HepG2 (cell line): ENCODE measurements at regions not wholly inside any gene's neighbourhood (a gene's known extent, or its start where the extent isn't known, plus 50 kb on each side); places are given as distances from the start of the nearest gene placed in this dataset.

ENCODE experiments used
- ATAC-seq: fragments of 200-7000 bp; cut with Tn5 transposase; 3 replicates; pipeline ENCODE4 v1.9.1; 2020; ENCODE audit warnings: mild to moderate bottlenecking, moderate library complexity
- BruUV-seq: library from RNA; stranded (reverse); fragments of 400-500 nt; replicated peaks from 2 replicates; lab custom pipeline; 2021; lab: Mats Ljungman, UMichigan
- CTCF ChIA-PET: fragments of 300-600 bp; formaldehyde crosslinking; extraction: SDS; loops from one replicate; lab custom pipeline; 2021; ENCODE audit warnings: low total read pairs, inconsistent platforms, low intra/inter-chr PET ratio; lab: Yijun Ruan, JAX
- POLR2A ChIA-PET: fragments of 350-600 bp; sonication (Branson Sonifier 250); formaldehyde crosslinking; loops from one replicate; lab custom pipeline; 2020; ENCODE audit warnings: antibody characterized with exemption, inconsistent platforms; lab: Yijun Ruan, JAX
- DNase-seq: peaks from one replicate; pipeline ENCODE4 v3.0.0-alpha.2; 2015; ENCODE audit warnings: low spot score
- FAIRE-seq: peaks from 3 replicates; lab custom pipeline; 2011; peaks lifted over from hg19 to GRCh38; lab: Jason Lieb, UNC
- H2AFZ ChIP-seq: one replicate; pipeline ENCODE4 v1.6.1; 2011; ENCODE audit warnings: low read length, inconsistent platforms
- H3K27ac ChIP-seq: fragments of 300-600 bp; 3 replicates; pipeline ENCODE4 v1.8.0; 2011; ENCODE audit warnings: mixed run types, mild to moderate bottlenecking, mixed read lengths, low read length, inconsistent platforms; ENCODE audit not compliant: insufficient read depth; ENCODE audit errors: extremely low read length
- H3K27me3 ChIP-seq, 2 experiments: fragments of 200-600 bp in 1 of 2; 2 replicates in 1 of 2; 3 replicates in 1 of 2; pipeline versions ENCODE4 v1.6.0 to v1.8.0; 2011; ENCODE audit warnings: low read length in 2 of 2, mild to moderate bottlenecking in 2 of 2, moderate library complexity in 2 of 2, inconsistent platforms in 1 of 2; ENCODE audit not compliant: insufficient read depth in 2 of 2, control insufficient read depth in 1 of 2
- H3K36me3 ChIP-seq, 2 experiments: fragments of 200-600 bp in 1 of 2; replicated peaks in 1 of 2; 2 replicates in 1 of 2; 3 replicates in 1 of 2; pipeline versions ENCODE4 v1.5.1 to v1.8.0; 2011; ENCODE audit warnings: low read length in 2 of 2, inconsistent platforms in 1 of 2; ENCODE audit not compliant: insufficient read depth in 2 of 2, control insufficient read depth in 1 of 2
- H3K4me1 ChIP-seq: 2 replicates; pipeline ENCODE4 v1.5.1; 2012; ENCODE audit warnings: low read length, inconsistent platforms; ENCODE audit not compliant: insufficient read depth
- H3K4me2 ChIP-seq: 2 replicates; pipeline ENCODE4 v1.6.0; 2011; ENCODE audit warnings: low read depth, low read length, inconsistent platforms
- H3K4me3 ChIP-seq, 3 experiments: fragments of 200-600 bp in 1 of 3; sonication (generic), shearing (Covaris generic) in 1 of 3; replicated peaks in 1 of 3; 2 replicates each; pipeline ENCODE4 v1.5.1; 2011 to 2016; ENCODE audit warnings: low read length in 3 of 3, inconsistent platforms in 2 of 3, low read depth in 2 of 3, mild to moderate bottlenecking in 2 of 3, control low read depth in 1 of 3, mixed read lengths in 1 of 3; ENCODE audit not compliant: insufficient read depth in 1 of 3
- H3K79me2 ChIP-seq: one replicate; pipeline ENCODE4 v1.6.1; 2011; ENCODE audit warnings: low read length, inconsistent platforms; ENCODE audit not compliant: insufficient read depth
- H3K9ac ChIP-seq: 2 replicates; pipeline ENCODE4 v1.6.0; 2011; ENCODE audit warnings: mild to moderate bottlenecking, low read depth, low read length, inconsistent platforms; ENCODE audit not compliant: insufficient read depth
- H3K9me3 ChIP-seq: 2 replicates; pipeline ENCODE4 v1.5.1; 2012; ENCODE audit warnings: mild to moderate bottlenecking, low read length
- H4K20me1 ChIP-seq: 2 replicates; pipeline ENCODE4 v1.6.0; 2011; ENCODE audit warnings: inconsistent platforms, mild to moderate bottlenecking, low read length, moderate library complexity; ENCODE audit not compliant: insufficient read depth
- ERF ChIP-seq: IDR thresholded peaks from 2 replicates; pipeline ENCODE4 v1.6.1; 2018; ENCODE audit warnings: missing biosample characterization, missing genetic modification reagents
- GPN1 ChIP-seq: sonication (generic); formaldehyde crosslinking; IDR thresholded peaks from 2 replicates; pipeline ENCODE4 v1.5.1; 2020; ENCODE audit warnings: missing genetic modification reagents, borderline replicate concordance
- NCOA1 ChIP-seq: sonication (generic); formaldehyde crosslinking; IDR thresholded peaks from 2 replicates; pipeline ENCODE4 v1.9.0; 2021; ENCODE audit warnings: missing genetic modification reagents
- POLR2AphosphoS5 ChIP-seq: IDR thresholded peaks from 2 replicates; pipeline ENCODE4 v1.6.1; 2012; ENCODE audit warnings: low read depth, low read length
- REPIN1 ChIP-seq: sonication (generic); formaldehyde crosslinking; IDR thresholded peaks from 2 replicates; pipeline ENCODE4 v1.8.0; 2022; ENCODE audit warnings: missing genetic modification reagents, low read depth, mild to moderate bottlenecking, borderline replicate concordance
- STAG1 ChIP-seq: sonication (generic); formaldehyde crosslinking; IDR thresholded peaks from 2 replicates; pipeline ENCODE4 v1.4.0; 2020; ENCODE audit warnings: missing genetic modification reagents
- ZNF274 ChIP-seq: sonication (generic); formaldehyde crosslinking; IDR thresholded peaks from 2 replicates; pipeline ENCODE4 v1.5.1; 2020; ENCODE audit warnings: mild to moderate bottlenecking, missing genetic modification reagents
- ZNF766 ChIP-seq: sonication (generic); formaldehyde crosslinking; IDR thresholded peaks from 2 replicates; pipeline ENCODE4 v1.5.0; 2020; ENCODE audit warnings: missing genetic modification reagents, borderline replicate concordance
- WGBS: methylation state at CpG from one replicate; pipeline ENCODE4 v1.1.6; 2017; ENCODE audit warnings: low lambda C conversion rate; 5-methylcytosine and 5-hydroxymethylcytosine counted together
- in situ Hi-C: cut with HindIII; loops from 2 replicates; pipeline ENCODE4 v1.10.0; 2017; ENCODE audit warnings: low pct_unique_long_range_greater_than_20kb; ENCODE audit not compliant: extremely low pct_ligation_motif_present
- intact Hi-C: fragments of 100-400 bp; cut with micrococcal nuclease; formaldehyde crosslinking; loops from one replicate; pipeline ENCODE4 v1.10.0; 2022; ENCODE audit not compliant: unreplicated experiment
- TF ChIP-seq, protein P1 (sequence below): sonication (generic); formaldehyde crosslinking; conservative IDR thresholded peaks from 2 replicates; pipeline ENCODE4 v1.4.0; 2020; ENCODE audit warnings: missing genetic modification reagents
- TF ChIP-seq, protein P2 (sequence below), 2 experiments: fragments of 450-650 bp in 1 of 2; sonication (generic) in 1 of 2; formaldehyde crosslinking; IDR thresholded peaks; 2 replicates each; pipeline versions ENCODE4 v1.5.0 to v1.8.0; 2020 to 2022; ENCODE audit warnings: mild to moderate bottlenecking in 1 of 2, missing genetic modification reagents in 1 of 2
- TF ChIP-seq, protein P3 (sequence below): IDR thresholded peaks from 2 replicates; pipeline ENCODE4 v1.6.1; 2018; ENCODE audit warnings: missing genetic modification reagents

DNA sequence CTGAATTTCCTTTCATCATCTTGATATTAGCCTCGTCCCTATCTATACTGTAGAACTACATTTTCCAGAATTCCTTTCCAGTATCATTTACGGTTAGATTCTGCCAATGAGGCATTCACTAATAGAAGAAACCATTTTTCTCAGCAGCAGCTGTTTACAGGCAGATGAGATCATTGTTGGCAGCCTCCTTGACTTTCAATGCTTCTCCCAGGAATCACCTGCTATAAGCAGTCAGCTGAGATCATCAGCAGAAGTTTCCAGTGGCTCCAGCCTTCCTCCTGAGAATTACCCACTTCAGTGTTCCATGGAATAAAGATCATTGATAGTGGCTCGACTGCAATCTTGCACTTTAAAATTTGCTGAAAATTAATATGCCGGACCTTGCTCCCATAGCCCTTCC, 157.3 kb upstream of the TET2 start:
- Histone ChIP-seq H3K4me3 (no peak overlapping the region), H3K4me1 (no peaks in the 10 kb centered on the region), H3K9me3 (no peaks in the 10 kb centered on the region), H3K9ac (no peak overlapping the region), H3K79me2 (no peaks in the 10 kb centered on the region), H3K36me3 (no peaks in the 10 kb centered on the region), H3K27me3 (no peaks in the 10 kb centered on the region), H2AFZ (no peak overlapping the region), H3K4me2 (no peak overlapping the region), H3K27ac (no peak overlapping the region), H4K20me1 (no peaks in the 10 kb centered on the region)
- intact Hi-C loops = no loop called here
- no peak for FAIRE-seq
- in situ Hi-C loops = no loop called here
- WGBS = 12% methylated on average over 4 of the region's 4 CpGs
- ChIA-PET POLR2A (no interaction called here), CTCF (no interaction called here)
- no peak for ATAC-seq
- no TSS peak for BruUV-seq
- TF ChIP-seq REPIN1 (CRISPR knock-in tag) (no peak), ERF (CRISPR knock-in tag) (no peak), POLR2AphosphoS5 (no peak), ZNF274 (CRISPR knock-in tag) (no peak), ZNF766 (CRISPR knock-in tag) (no peak), STAG1 (CRISPR knock-in tag) (no peak), GPN1 (no peak), NCOA1 (no peak)
- TF ChIP-seq, protein P1, sequence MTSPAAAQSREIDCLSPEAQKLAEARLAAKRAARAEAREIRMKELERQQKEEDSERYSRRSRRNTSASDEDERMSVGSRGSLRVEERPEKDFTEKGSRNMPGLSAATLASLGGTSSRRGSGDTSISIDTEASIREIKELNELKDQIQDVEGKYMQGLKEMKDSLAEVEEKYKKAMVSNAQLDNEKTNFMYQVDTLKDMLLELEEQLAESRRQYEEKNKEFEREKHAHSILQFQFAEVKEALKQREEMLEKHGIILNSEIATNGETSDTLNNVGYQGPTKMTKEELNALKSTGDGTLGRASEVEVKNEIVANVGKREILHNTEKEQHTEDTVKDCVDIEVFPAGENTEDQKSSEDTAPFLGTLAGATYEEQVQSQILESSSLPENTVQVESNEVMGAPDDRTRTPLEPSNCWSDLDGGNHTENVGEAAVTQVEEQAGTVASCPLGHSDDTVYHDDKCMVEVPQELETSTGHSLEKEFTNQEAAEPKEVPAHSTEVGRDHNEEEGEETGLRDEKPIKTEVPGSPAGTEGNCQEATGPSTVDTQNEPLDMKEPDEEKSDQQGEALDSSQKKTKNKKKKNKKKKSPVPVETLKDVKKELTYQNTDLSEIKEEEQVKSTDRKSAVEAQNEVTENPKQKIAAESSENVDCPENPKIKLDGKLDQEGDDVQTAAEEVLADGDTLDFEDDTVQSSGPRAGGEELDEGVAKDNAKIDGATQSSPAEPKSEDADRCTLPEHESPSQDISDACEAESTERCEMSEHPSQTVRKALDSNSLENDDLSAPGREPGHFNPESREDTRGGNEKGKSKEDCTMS (CRISPR knock-in tag) = no peak
- TF ChIP-seq, protein P2, sequence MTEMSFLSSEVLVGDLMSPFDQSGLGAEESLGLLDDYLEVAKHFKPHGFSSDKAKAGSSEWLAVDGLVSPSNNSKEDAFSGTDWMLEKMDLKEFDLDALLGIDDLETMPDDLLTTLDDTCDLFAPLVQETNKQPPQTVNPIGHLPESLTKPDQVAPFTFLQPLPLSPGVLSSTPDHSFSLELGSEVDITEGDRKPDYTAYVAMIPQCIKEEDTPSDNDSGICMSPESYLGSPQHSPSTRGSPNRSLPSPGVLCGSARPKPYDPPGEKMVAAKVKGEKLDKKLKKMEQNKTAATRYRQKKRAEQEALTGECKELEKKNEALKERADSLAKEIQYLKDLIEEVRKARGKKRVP (CRISPR knock-in tag; IDR thresholded peaks at IDR 0.05) = no peak
- TF ChIP-seq, protein P3, sequence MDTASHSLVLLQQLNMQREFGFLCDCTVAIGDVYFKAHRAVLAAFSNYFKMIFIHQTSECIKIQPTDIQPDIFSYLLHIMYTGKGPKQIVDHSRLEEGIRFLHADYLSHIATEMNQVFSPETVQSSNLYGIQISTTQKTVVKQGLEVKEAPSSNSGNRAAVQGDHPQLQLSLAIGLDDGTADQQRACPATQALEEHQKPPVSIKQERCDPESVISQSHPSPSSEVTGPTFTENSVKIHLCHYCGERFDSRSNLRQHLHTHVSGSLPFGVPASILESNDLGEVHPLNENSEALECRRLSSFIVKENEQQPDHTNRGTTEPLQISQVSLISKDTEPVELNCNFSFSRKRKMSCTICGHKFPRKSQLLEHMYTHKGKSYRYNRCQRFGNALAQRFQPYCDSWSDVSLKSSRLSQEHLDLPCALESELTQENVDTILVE (CRISPR knock-in tag) = no peak
- DNase-seq = no peak
